ENCODE measurements at regions not wholly inside any gene's neighbourhood (a gene's known extent, or its start where the extent isn't known, plus 50 kb on each side); places are given as distances from the start of the nearest gene placed in this dataset.

- Histone ChIP-seq H3K4me3 (ENCODE audit: low read depth, low read length) (no peak overlapping the region), H2AK5ac (ENCODE audit: low read length) (no peak overlapping the region), H2BK5ac (ENCODE audit: low read depth, low read length, poor library complexity) (no peak overlapping the region), H2AFZ (ENCODE audit: insufficient read depth, low read length, poor library complexity) (no peak overlapping the region), H3K36me3 (ENCODE audit: control insufficient read depth in 1 of 2, insufficient read depth in 2 of 2, low read length in 2 of 2) (no peaks in the 10 kb centered on the region), H3K27ac (ENCODE audit: low read depth, low read length) (no peak overlapping the region), H3K79me1 (ENCODE audit: low read length) (peaks cover 5% of the 10 kb centered on the region), H3K9me3 (ENCODE audit: insufficient read depth, low read depth, low read length) (no peaks in the 10 kb centered on the region), H3K4me1 (ENCODE audit: control insufficient read depth in 1 of 2, insufficient read depth in 2 of 2, low read length in 2 of 2) (peaks cover 4 to 12% of the 10 kb centered on the region in 2 experiments), H3K23ac (ENCODE audit: low read length) (no peak overlapping the region), H4K91ac (ENCODE audit: low read depth, low read length) (no peak overlapping the region), H3K79me2 (ENCODE audit: control insufficient read depth, insufficient read depth, low read length, poor library complexity) (no peaks in the 10 kb centered on the region), H4K12ac (ENCODE audit: low read depth, low read length) (no peak overlapping the region), H3K4me2 (ENCODE audit: low read length) (no peak overlapping the region), H4K8ac (ENCODE audit: low read depth, low read length) (no peak overlapping the region), H3K4ac (ENCODE audit: low read depth, low read length) (no peak overlapping the region), H2BK12ac (ENCODE audit: low read length) (no peak overlapping the region), H3K9ac (ENCODE audit: low read length) (no peak overlapping the region), H2BK120ac (ENCODE audit: insufficient read depth, low read length, poor library complexity) (no peak overlapping the region), H3K18ac (ENCODE audit: low read length) (no peak overlapping the region), H3K14ac (ENCODE audit: low read length) (no peak overlapping the region), H3K27me3 (ENCODE audit: insufficient read depth, low read length) (no peaks in the 10 kb centered on the region)
- no CpG with 5 or more reads among the region's 8 CpGs for WGBS (ENCODE audit: extremely low coverage, insufficient coverage, insufficient read length)
- DNase-seq = no peak
Observed at GRCh38 chr4:24260133-24260715, 324.1 kb downstream of the DHX15 start.

GRCh38 chr4:24256547-24256946 lies 327.8 kb downstream of the DHX15 start:
- H2AFZ ChIP-seq (ENCODE audit: insufficient read depth, low read length, poor library complexity) = no peak overlapping the region
- H4K12ac ChIP-seq (ENCODE audit: low read depth, low read length) = no peak overlapping the region
- no peak overlapping the region for H3K9ac ChIP-seq (ENCODE audit: low read length)
- no peaks in the 10 kb centered on the region for H3K9me3 ChIP-seq (ENCODE audit: insufficient read depth, low read depth, low read length)
- peaks cover 3 to 8% of the 10 kb centered on the region in 2 experiments for H3K4me1 ChIP-seq (ENCODE audit: control insufficient read depth in 1 of 2, insufficient read depth in 2 of 2, low read length in 2 of 2)
- DNase-seq = no peak
- no peak overlapping the region for H3K23ac ChIP-seq (ENCODE audit: low read length)
- no peaks in the 10 kb centered on the region for H3K36me3 ChIP-seq (ENCODE audit: control insufficient read depth in 1 of 2, insufficient read depth in 2 of 2, low read length in 2 of 2)
- no peak overlapping the region for H3K4me3 ChIP-seq (ENCODE audit: low read depth, low read length)
- no peaks in the 10 kb centered on the region for H3K27me3 ChIP-seq (ENCODE audit: insufficient read depth, low read length)
- no peaks in the 10 kb centered on the region for H3K79me2 ChIP-seq (ENCODE audit: control insufficient read depth, insufficient read depth, low read length, poor library complexity)
- no peak overlapping the region for H3K4ac ChIP-seq (ENCODE audit: low read depth, low read length)
- H3K4me2 ChIP-seq (ENCODE audit: low read length) = no peak overlapping the region
- no peak overlapping the region for H2BK120ac ChIP-seq (ENCODE audit: insufficient read depth, low read length, poor library complexity)
- H2AK5ac ChIP-seq (ENCODE audit: low read length) = no peak overlapping the region
- no CpG with 5 or more reads among the region's 5 CpGs for WGBS (ENCODE audit: extremely low coverage, insufficient coverage, insufficient read length)
- H3K27ac ChIP-seq (ENCODE audit: low read depth, low read length) = no peak overlapping the region
- H2BK5ac ChIP-seq (ENCODE audit: low read depth, low read length, poor library complexity) = no peak overlapping the region
- no peak overlapping the region for H3K18ac ChIP-seq (ENCODE audit: low read length)
- H3K14ac ChIP-seq (ENCODE audit: low read length) = no peak overlapping the region
- no peak overlapping the region for H4K8ac ChIP-seq (ENCODE audit: low read depth, low read length)
- H3K79me1 ChIP-seq (ENCODE audit: low read length) = peaks cover 2% of the 10 kb centered on the region
- no peak overlapping the region for H4K91ac ChIP-seq (ENCODE audit: low read depth, low read length)
- H2BK12ac ChIP-seq (ENCODE audit: low read length) = no peak overlapping the region

- Histone ChIP-seq H3K79me1 (ENCODE audit: low read length) (peaks cover 2% of the 10 kb centered on the region), H4K12ac (ENCODE audit: low read depth, low read length) (no peak overlapping the region), H3K27me3 (ENCODE audit: insufficient read depth, low read length) (no peaks in the 10 kb centered on the region), H3K9ac (ENCODE audit: low read length) (no peak overlapping the region), H3K4me1 (ENCODE audit: control insufficient read depth in 1 of 2, insufficient read depth in 2 of 2, low read length in 2 of 2) (peaks cover 3 to 6% of the 10 kb centered on the region in 2 experiments), H3K36me3 (ENCODE audit: control insufficient read depth in 1 of 2, insufficient read depth in 2 of 2, low read length in 2 of 2) (no peaks in the 10 kb centered on the region), H3K9me3 (ENCODE audit: insufficient read depth, low read depth, low read length) (no peaks in the 10 kb centered on the region), H2BK120ac (ENCODE audit: insufficient read depth, low read length, poor library complexity) (no peak overlapping the region), H3K79me2 (ENCODE audit: control insufficient read depth, insufficient read depth, low read length, poor library complexity) (no peaks in the 10 kb centered on the region), H3K4ac (ENCODE audit: low read depth, low read length) (no peak overlapping the region), H2AK5ac (ENCODE audit: low read length) (no peak overlapping the region), H3K23ac (ENCODE audit: low read length) (no peak overlapping the region), H2AFZ (ENCODE audit: insufficient read depth, low read length, poor library complexity) (no peak overlapping the region), H3K4me3 (ENCODE audit: low read depth, low read length) (no peak overlapping the region), H3K14ac (ENCODE audit: low read length) (no peak overlapping the region), H2BK12ac (ENCODE audit: low read length) (no peak overlapping the region), H3K18ac (ENCODE audit: low read length) (no peak overlapping the region), H3K4me2 (ENCODE audit: low read length) (no peak overlapping the region), H3K27ac (ENCODE audit: low read depth, low read length) (no peak overlapping the region), H4K8ac (ENCODE audit: low read depth, low read length) (no peak overlapping the region), H2BK5ac (ENCODE audit: low read depth, low read length, poor library complexity) (no peak overlapping the region), H4K91ac (ENCODE audit: low read depth, low read length) (no peak overlapping the region)
- WGBS (ENCODE audit: extremely low coverage, insufficient coverage, insufficient read length) = no CpG with 5 or more reads among the region's 4 CpGs
- DNase-seq = no peak
Observed at GRCh38 chr4:24256066-24256465, 328.3 kb downstream of the DHX15 start.

GRCh38 chr4:24252121-24252520 lies 332.2 kb downstream of the DHX15 start:
- Histone ChIP-seq H3K36me3 (ENCODE audit: control insufficient read depth in 1 of 2, insufficient read depth in 2 of 2, low read length in 2 of 2) (no peaks in the 10 kb centered on the region), H2AK5ac (ENCODE audit: low read length) (no peak overlapping the region), H4K12ac (ENCODE audit: low read depth, low read length) (no peak overlapping the region), H3K79me1 (ENCODE audit: low read length) (peaks cover 5% of the 10 kb centered on the region), H3K4me2 (ENCODE audit: low read length) (no peak overlapping the region), H4K91ac (ENCODE audit: low read depth, low read length) (no peak overlapping the region), H2BK5ac (ENCODE audit: low read depth, low read length, poor library complexity) (no peak overlapping the region), H4K8ac (ENCODE audit: low read depth, low read length) (no peak overlapping the region), H3K79me2 (ENCODE audit: control insufficient read depth, insufficient read depth, low read length, poor library complexity) (no peaks in the 10 kb centered on the region), H3K9me3 (ENCODE audit: insufficient read depth, low read depth, low read length) (no peaks in the 10 kb centered on the region), H2BK120ac (ENCODE audit: insufficient read depth, low read length, poor library complexity) (no peak overlapping the region), H3K4me3 (ENCODE audit: low read depth, low read length) (no peak overlapping the region), H3K4me1 (ENCODE audit: control insufficient read depth in 1 of 2, insufficient read depth in 2 of 2, low read length in 2 of 2) (peaks cover 7 to 13% of the 10 kb centered on the region in 2 experiments), H3K9ac (ENCODE audit: low read length) (no peak overlapping the region), H2BK12ac (ENCODE audit: low read length) (no peak overlapping the region), H3K4ac (ENCODE audit: low read depth, low read length) (no peak overlapping the region), H3K27ac (ENCODE audit: low read depth, low read length) (no peak overlapping the region), H3K23ac (ENCODE audit: low read length) (no peak overlapping the region), H3K27me3 (ENCODE audit: insufficient read depth, low read length) (no peaks in the 10 kb centered on the region), H2AFZ (ENCODE audit: insufficient read depth, low read length, poor library complexity) (no peak overlapping the region), H3K14ac (ENCODE audit: low read length) (no peak overlapping the region), H3K18ac (ENCODE audit: low read length) (no peak overlapping the region)
- peak in 1 of 2 donors; percentile 40 for DNase-seq
- WGBS (ENCODE audit: extremely low coverage, insufficient coverage, insufficient read length) = no CpG with 5 or more reads among the region's 2 CpGs
